Choroid plexus epithelial cell (primary cell): ENCODE measurements at regions not wholly inside any gene's neighbourhood (a gene's known extent, or its start where the extent isn't known, plus 50 kb on each side); places are given as distances from the start of the nearest gene placed in this dataset.

Experiments used
- DNase-seq: peaks from one replicate; pipeline ENCODE4 v3.0.0-alpha.2; 2010; ENCODE audit warnings: low read depth
- H3K4me3 ChIP-seq: 2 replicates; pipeline ENCODE4 v1.5.1; 2011; ENCODE audit warnings: low read depth, mild to moderate bottlenecking, control low read depth, low read length, moderate library complexity
- TF ChIP-seq, protein P1 (sequence below): conservative IDR thresholded peaks from 2 replicates; pipeline ENCODE4 v1.5.1; 2011; ENCODE audit warnings: low read depth, mild to moderate bottlenecking, control low read depth, inconsistent platforms, low read length, moderate library complexity

DNA sequence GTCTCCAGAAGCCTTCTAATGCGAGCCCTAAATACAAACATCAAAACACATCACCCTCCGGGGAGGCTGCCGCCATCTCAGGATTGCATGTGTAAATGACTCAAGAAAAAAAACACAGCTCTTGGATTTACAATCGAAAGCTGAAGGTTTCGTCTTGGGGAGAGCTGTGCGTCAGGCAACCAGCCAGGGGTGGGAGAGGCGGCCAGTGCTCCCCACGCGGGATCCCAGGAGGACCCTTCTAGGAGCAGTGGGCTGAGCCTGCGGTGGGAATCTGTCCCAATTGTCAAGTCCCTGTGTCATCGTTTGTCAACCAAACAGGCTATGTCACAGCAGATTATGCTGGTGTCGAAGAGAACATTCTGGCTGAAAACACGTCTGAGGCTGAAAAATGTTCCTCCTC lies 209.7 kb downstream of the ABCC12 start:
- no peak overlapping the region for H3K4me3 ChIP-seq
- no peak for DNase-seq
- TF ChIP-seq, protein P1, sequence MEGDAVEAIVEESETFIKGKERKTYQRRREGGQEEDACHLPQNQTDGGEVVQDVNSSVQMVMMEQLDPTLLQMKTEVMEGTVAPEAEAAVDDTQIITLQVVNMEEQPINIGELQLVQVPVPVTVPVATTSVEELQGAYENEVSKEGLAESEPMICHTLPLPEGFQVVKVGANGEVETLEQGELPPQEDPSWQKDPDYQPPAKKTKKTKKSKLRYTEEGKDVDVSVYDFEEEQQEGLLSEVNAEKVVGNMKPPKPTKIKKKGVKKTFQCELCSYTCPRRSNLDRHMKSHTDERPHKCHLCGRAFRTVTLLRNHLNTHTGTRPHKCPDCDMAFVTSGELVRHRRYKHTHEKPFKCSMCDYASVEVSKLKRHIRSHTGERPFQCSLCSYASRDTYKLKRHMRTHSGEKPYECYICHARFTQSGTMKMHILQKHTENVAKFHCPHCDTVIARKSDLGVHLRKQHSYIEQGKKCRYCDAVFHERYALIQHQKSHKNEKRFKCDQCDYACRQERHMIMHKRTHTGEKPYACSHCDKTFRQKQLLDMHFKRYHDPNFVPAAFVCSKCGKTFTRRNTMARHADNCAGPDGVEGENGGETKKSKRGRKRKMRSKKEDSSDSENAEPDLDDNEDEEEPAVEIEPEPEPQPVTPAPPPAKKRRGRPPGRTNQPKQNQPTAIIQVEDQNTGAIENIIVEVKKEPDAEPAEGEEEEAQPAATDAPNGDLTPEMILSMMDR: no peak

DNA sequence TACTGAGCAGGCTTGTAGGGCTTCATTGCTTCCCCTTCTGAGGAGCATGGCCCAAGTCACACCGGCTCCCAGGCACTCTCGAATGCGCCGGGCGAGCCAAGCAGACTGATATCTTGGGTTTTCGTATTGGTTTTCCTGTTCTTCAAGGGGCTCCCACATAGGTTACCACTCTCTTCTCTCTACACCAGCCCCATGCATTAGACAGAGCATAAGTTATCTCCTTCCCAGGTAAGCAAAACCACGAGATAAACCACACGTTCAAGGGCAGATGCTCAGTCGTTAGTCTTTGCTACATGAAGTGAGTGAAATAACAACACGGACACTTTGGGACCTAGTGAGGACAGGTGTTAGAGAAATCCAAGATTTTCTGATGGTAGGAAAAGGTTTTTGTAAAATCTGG lies 211.2 kb downstream of the ABCC12 start:
- no peak for DNase-seq
- H3K4me3 ChIP-seq: no peak overlapping the region
- TF ChIP-seq, protein P1: no peak

DNA sequence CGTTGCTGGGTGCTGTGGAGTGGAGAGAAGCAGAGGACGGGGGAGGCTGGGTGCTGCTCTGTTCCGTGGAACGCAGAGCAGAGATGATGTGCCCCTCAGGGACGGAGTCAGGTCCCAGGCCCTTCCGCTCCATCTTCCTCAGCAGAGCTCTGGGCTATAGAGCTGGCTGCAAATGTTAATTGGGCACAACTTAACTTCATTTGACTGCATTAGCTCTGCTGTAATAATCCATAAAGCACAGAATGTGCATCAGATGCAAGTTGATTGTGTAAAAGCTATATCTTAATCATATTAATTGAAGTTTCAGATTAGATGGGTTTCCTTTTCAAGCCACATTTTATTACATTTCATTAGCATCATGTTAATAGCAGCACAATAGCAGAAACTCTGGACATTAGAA lies 212.6 kb downstream of the ABCC12 start:
- TF ChIP-seq, protein P1: no peak
- no peak for DNase-seq

DNA sequence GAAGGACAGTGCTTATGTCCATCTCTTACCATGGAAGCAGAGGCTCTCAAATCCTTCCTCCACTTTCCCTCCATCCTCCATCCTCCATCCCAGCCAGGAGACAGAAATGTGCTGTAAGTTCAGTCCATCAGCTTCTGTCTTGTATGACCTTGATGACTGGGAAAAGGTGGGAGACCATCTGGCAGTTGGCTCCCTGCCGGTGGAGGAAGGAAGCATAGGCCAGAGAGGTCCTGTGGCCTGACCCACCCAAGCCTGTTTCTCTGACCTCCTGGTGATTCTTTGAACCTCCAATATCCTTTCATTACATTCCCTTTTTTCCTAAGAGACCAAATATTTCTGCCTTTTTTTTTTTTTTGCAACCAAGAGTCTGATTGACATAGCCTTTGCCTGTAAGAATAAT lies 215.3 kb downstream of the ABCC12 start:
- DNase-seq: no peak
- TF ChIP-seq, protein P1: no peak
- no peak overlapping the region for H3K4me3 ChIP-seq

More for the DNA sequence above, 212.6 kb downstream of the ABCC12 start:
- H3K4me3 ChIP-seq: no peak overlapping the region

DNA sequence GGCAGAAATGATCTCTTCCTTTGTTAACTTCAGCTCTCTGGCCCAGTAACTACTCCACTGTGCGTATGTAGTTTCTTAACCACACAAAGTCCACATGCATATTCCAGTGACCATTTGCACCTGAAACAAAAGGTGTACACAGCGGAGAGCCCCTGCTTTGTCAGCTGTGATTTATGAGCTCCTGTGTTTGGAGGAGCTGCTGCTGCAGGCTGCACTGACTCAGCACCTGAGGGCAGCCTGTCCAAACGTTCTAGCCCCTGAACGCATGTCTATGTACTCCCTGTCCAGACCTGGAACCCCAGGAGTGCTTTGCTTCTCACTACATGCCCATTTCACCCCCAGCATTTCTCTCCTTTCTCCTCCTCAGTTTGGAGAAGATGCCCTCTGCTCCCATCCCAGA lies 216.1 kb downstream of the ABCC12 start:
- TF ChIP-seq, protein P1: no peak
- no peak overlapping the region for H3K4me3 ChIP-seq
- no peak for DNase-seq

DNA sequence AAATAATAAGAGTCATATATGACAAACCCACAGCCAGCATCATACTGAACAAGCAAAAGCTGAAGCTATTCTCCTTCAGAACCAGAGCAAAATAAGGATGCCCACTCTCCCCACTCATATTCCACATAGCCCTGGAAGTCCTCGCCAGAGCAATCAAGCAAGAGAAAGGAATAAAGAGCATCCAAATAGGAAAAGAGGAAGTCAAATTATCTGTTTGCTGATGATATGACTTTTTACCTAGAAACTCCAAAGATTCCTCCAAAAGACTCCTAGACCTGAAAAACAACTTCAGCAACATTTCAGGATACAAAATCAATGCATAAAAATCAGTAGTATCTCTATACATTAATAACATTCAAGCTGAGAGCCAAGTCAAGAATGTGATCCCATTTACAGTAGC lies 217.5 kb downstream of the ABCC12 start:
- DNase-seq: no peak
- no peak overlapping the region for H3K4me3 ChIP-seq
- TF ChIP-seq, protein P1: no peak

DNA sequence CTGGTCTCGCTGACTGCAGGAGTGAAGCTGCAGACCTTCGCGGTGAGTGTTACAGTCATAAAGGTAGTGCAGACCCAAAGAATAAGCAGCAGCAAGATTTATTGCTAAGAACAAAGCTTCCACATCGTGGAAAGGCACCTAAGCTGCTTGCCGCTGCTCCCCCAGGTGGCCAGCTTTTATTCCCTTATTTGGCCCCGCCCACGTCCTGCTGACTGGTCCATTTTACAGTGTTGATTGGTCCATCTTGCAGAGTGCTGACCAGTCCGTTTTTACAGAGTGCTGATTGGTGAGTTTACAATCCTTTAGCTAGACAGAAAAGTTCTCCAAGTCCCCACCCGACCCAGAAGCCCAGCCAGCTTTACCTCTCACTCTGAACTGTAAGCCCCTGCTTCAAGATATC lies 227.8 kb downstream of the ABCC12 start:
- DNase-seq: no peak
- no peak overlapping the region for H3K4me3 ChIP-seq
- TF ChIP-seq, protein P1: no peak
